HG02981 (cell line): ENCODE measurements at regions not wholly inside any gene's neighbourhood (a gene's known extent, or its start where the extent isn't known, plus 50 kb on each side); places are given as distances from the start of the nearest gene placed in this dataset.
"Not testable (repeated sequence)": the region's sequence is repeated elsewhere in the genome, so short reads cannot be mapped to it uniquely, and the experiment has no call there.

Experiments used
- ATAC-seq: cut with Tn5 transposase; IDR thresholded peaks from one replicate; pipeline ENCODE4 v1.9.1; 2021; ENCODE audit warnings: mild to moderate bottlenecking, moderate library complexity; ENCODE audit not compliant: unreplicated experiment

GRCh38 chr13:58704953-58705352 is 1073.4 kb downstream of the PCDH17 start:
- ATAC-seq: no peak

GRCh38 chr13:58706421-58706820 is 1074.9 kb downstream of the PCDH17 start:
- no peak for ATAC-seq

DNA sequence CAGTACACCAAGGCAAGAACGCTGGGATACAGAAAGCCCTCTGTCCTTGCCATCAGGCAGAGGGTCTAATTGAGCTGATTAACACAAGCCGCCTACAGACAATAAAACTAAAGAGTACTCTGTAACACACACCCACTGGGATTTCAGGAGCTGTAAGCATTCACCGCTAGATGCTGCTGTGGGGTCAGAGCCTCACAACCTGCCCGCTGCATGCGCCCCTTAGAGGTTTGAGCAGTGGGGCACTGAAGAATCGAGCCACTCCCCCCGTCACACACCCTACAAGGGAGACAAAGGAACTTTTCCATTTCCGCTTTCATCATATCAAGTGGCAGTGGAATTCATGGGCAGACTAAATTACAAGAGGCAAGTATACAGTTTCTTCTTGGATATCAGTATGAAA is 1080.6 kb downstream of the PCDH17 start:
- no peak for ATAC-seq

- ATAC-seq: not testable (repeated sequence)
Observed at GRCh38 chr13:58714016-58714415, 1082.5 kb downstream of the PCDH17 start.

DNA sequence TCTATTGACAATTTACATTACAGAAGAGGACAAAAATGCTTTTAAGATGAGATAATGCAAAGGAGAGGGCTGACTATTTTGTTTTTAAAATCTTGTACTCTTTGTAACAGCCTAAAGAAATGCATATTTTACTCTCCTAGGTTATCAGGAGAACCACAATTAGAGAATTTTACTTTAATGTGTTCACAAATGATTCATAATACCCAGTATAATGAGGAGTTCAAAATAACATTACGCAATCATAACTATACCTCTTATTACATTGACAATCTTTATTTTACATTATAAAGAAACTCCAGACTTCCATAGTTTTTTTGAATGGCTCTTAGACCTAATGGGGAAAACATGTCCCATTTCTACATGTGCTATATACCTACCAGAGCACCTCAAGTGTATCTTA is 1089.7 kb downstream of the PCDH17 start:
- ATAC-seq: no peak

DNA sequence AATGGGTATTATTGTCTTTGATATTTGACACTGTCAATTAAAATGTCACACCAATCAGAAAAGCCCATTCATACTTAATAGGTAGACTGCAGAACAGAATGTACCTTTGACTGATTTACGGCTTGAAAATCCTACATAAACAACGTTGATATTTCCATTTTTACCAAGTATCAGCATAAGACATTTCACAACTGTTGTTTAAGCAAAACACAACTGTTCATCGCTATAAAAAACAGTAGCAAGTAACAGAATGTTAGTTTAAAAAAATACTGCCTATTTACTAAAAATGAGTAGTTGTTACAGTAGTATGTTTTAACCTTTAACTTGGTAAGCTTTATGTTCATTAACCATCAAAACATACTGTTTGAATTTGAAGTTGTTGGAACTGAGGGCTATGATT is 1096.6 kb downstream of the PCDH17 start:
- ATAC-seq: no peak

GRCh38 chr13:58729361-58729760 is 1097.8 kb downstream of the PCDH17 start:
- ATAC-seq: no peak

DNA sequence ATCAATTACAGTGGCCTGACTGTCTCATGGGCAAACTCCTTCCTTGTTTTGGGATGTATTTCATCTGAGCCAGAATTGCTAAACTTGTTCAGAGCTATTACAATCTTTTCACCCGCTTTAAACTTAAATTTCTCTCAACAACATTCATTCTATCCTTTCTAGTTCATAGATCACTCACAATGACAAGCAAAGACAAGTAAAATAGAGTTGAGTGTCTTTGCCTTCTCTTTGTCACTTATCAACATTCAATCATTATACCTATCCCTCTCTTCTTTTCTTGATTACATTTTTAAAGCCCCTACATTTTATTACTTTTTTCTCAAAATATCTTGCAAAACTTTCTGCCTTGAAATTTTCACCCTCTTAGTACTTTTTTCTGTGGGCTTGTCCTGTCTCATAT is 1113.1 kb downstream of the PCDH17 start:
- no peak for ATAC-seq

DNA sequence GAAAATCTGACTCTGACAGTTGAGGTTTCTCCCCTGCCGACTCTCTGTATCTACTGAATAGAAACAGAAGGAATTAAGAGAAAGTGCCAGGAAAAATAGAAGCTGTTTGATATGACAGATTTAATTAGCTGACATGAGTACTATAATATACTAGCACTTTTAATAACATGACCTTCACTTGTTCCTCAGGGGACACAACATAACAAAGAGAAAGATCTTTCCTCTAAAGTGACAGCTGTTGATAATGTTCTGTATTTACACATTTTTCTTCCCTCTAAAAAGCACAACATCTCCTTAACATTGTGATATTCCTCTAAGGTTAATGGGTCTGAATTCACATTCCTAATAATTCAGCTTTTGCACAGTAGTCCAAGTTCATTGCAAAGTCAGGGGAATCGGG is 1136.0 kb downstream of the PCDH17 start:
- ATAC-seq: no peak

- ATAC-seq: no peak
Observed at GRCh38 chr13:58773280-58773859, 1141.8 kb downstream of the PCDH17 start.

DNA sequence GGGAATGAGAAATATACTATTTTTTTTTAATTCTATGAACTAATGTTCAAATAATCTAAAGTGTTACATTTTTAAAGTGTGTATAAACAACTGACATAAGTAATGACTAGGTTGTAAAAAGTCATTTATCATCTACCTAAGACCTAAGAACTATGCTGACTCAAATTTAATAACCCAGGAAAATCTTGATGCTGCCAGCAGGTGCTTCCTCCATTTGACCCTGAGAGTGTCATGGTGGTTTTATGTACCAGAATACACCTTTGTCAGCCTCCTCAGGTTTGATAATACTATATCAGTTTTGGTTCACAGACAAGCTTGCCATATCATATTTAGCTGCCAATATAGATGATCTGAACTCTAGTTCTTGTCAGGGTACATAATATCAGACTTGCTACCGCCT is 1151.2 kb downstream of the PCDH17 start:
- ATAC-seq: no peak

DNA sequence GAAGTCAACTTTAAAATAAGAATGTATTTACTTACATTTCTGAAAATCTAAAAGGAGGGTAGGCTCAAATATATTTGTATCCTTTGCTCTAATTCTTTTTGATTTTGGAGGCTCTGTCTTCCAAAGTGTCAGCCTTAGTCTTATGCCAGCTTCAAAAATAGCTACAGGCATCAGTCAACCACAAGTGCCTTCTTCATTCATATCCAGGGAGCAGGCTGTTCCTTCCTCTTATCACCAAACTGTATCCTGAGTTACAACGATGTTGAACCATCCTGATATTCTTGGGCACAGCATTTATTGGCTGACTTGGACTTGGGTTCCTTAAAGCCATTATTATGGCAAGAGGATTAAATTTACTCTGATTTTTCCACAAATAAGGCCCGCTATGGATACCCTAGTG is 1161.3 kb downstream of the PCDH17 start:
- ATAC-seq: no peak

DNA sequence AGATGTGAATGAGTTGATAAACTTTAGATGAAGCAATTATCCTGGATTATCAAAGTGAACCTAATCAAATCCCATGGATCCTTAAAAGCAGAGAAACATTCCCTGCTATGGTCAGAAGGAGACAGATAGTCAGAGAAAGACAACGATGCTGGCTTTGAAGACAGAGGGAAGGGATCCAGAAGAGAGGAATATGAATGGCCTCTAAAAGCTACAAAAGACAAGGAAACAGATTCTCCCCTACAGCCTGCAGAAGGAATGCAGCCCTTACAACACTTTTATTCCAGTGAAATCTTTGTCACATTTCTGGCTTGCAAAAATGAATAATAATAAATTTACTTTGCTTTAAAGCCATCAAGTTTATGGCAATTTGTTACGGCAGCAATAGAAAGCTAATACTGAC is 1164.2 kb downstream of the PCDH17 start:
- no peak for ATAC-seq

GRCh38 chr13:58804832-58805231 is 1173.3 kb downstream of the PCDH17 start:
- no peak for ATAC-seq

- ATAC-seq: no peak
Observed at GRCh38 chr13:58806401-58806800, 1174.9 kb downstream of the PCDH17 start.

DNA sequence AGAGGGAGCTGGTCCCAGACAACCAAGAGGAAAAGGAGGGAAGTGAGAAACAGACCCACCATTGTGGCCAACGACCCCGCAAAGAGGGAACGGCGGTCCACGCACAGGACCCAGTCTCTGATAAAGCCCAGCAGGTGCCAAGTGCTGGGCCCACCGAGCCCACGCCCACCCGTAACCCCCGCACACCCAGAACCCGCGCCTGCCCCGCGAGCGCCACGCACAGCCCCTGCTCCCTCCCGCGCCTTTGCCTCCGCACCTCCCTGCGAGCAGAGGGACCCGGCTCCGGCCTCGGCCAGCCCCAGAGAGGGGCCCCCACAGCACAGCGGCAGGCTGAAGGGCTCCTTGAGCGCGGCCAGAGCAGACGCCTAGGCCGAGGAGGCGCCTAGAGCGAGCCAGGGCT is 1192.2 kb downstream of the PCDH17 start:
- ATAC-seq: no peak

GRCh38 chr13:58827904-58828303 is 1196.4 kb downstream of the PCDH17 start:
- ATAC-seq: no peak

GRCh38 chr13:58830841-58831240 is 1199.3 kb downstream of the PCDH17 start:
- ATAC-seq: no peak

- no peak for ATAC-seq
Observed at GRCh38 chr13:58838615-58839014, 1207.1 kb downstream of the PCDH17 start.

GRCh38 chr13:58843071-58843470 is 1211.5 kb downstream of the PCDH17 start:
- no peak for ATAC-seq

- ATAC-seq: no peak
Observed at GRCh38 chr13:58843567-58843966, 1212.0 kb downstream of the PCDH17 start.

DNA sequence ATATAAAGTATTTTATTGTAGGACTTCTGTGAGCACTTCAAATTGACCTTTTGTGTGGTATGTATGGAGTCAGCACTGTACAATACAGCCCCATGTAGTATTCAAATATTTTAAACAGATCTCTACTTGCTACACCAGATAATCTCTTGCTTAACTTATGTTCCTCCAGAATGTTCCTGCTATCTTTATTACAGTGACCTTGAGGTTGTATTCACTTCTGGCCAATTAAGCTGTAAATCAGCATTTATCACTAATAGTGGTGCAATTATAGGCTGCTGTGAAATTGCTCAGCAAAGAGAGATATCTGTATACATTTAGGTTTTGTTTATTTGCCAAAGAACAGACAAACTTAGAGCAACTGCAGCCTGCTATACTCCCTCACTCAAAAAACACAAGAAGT is 1218.6 kb downstream of the PCDH17 start:
- no peak for ATAC-seq

DNA sequence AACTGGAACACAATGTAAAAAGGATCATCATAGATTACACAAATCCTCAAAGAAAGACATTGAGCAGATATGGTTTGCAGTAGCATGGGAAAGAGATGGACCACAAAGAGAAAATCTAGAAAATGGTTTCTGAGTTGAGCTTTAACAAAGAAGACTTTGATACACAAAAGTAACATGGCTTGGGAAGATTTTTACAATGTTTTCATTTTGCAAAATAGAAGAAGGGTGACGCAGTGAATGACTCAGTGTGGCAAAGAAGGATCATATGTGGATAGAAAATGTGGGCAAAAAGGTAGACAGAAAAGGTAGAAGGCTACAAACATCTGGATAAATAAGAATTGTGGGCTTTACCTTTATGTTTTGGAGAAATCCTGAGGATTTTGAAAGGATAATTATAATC is 1220.5 kb downstream of the PCDH17 start:
- no peak for ATAC-seq

DNA sequence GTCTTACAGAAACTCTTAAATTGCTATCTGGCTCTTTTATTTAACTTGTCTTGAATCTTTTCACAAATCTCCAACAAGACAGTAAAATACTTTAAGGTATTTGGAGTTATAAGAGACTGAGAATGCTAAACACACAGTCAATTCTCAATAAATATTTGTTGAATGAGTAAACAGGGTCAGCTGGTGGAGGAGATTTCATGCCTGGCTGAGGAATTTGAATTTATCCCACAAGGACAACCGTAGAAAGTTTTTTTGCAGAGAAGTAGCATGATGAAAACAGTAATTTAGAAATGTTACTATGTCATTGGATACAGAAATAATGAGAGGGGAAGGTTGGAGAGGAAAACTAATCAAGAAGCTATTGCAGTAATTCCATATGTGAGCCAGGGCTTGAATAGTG is 1223.7 kb downstream of the PCDH17 start:
- no peak for ATAC-seq
